AG09309 (cell line): ENCODE measurements at regions not wholly inside any gene's neighbourhood (a gene's known extent, or its start where the extent isn't known, plus 50 kb on each side); places are given as distances from the start of the nearest gene placed in this dataset.

Source experiments
- DNase-seq: peaks from one replicate; pipeline ENCODE4 v3.0.0-alpha.2; 2010; ENCODE audit warnings: low read depth
- H3K4me3 ChIP-seq: 2 replicates; pipeline ENCODE4 v1.5.1; 2011; ENCODE audit warnings: mild to moderate bottlenecking, low read depth, low read length, moderate library complexity; ENCODE audit not compliant: control insufficient read depth
- TF ChIP-seq, protein P1 (sequence below): IDR thresholded peaks from 2 replicates; pipeline ENCODE4 v1.5.1; 2011; ENCODE audit warnings: mild to moderate bottlenecking, low read depth, low read length, inconsistent platforms; ENCODE audit not compliant: insufficient read depth, control insufficient read depth; ENCODE audit errors: missing control alignments

- H3K4me3 ChIP-seq = no peak overlapping the region
- no peak for DNase-seq
- TF ChIP-seq, protein P1, sequence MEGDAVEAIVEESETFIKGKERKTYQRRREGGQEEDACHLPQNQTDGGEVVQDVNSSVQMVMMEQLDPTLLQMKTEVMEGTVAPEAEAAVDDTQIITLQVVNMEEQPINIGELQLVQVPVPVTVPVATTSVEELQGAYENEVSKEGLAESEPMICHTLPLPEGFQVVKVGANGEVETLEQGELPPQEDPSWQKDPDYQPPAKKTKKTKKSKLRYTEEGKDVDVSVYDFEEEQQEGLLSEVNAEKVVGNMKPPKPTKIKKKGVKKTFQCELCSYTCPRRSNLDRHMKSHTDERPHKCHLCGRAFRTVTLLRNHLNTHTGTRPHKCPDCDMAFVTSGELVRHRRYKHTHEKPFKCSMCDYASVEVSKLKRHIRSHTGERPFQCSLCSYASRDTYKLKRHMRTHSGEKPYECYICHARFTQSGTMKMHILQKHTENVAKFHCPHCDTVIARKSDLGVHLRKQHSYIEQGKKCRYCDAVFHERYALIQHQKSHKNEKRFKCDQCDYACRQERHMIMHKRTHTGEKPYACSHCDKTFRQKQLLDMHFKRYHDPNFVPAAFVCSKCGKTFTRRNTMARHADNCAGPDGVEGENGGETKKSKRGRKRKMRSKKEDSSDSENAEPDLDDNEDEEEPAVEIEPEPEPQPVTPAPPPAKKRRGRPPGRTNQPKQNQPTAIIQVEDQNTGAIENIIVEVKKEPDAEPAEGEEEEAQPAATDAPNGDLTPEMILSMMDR = no peak
Observed at GRCh38 chr4:27398631-27399310, 538.1 kb downstream of the STIM2 start.

DNA sequence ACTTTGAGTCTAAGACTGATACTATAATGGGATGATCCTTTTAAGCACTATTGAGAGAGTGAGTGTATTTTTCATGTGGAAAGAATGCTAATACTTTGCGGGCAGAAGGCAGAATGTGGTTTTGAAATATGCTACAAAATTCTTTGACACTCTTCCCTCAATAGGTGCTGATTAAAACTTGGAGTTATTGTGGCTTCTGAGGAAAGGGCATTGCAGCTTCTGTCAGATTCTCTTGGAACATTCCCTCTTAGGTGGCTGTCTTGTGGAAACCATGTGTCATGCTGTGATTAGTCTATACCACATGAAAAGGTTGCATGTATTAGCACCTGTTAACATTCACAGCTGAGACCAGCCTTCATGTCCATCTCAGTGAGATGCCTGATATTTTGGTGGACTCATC, 547.0 kb downstream of the STIM2 start:
- TF ChIP-seq, protein P1 = no peak
- no peak overlapping the region for H3K4me3 ChIP-seq
- DNase-seq = no peak

DNA sequence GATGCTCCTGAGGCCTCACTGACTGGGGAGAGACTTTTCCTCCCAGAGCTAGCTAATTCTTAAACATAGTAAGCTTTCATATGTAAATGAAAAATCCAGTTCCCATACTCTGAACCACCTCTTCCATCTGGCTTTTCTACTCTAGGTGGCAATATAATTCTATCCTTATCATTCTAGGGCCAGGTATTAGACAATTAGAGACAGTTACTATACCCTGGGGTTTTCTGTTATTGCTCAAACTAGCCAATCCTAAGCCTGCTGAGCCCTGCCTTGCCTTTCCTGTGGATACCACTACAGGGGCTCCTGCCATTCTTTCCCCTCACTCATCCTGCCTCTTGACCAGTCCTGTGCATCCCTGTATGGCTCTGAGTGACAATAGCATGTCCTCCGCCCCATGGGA, 552.0 kb downstream of the STIM2 start:
- DNase-seq = no peak
- H3K4me3 ChIP-seq = no peak overlapping the region

DNA sequence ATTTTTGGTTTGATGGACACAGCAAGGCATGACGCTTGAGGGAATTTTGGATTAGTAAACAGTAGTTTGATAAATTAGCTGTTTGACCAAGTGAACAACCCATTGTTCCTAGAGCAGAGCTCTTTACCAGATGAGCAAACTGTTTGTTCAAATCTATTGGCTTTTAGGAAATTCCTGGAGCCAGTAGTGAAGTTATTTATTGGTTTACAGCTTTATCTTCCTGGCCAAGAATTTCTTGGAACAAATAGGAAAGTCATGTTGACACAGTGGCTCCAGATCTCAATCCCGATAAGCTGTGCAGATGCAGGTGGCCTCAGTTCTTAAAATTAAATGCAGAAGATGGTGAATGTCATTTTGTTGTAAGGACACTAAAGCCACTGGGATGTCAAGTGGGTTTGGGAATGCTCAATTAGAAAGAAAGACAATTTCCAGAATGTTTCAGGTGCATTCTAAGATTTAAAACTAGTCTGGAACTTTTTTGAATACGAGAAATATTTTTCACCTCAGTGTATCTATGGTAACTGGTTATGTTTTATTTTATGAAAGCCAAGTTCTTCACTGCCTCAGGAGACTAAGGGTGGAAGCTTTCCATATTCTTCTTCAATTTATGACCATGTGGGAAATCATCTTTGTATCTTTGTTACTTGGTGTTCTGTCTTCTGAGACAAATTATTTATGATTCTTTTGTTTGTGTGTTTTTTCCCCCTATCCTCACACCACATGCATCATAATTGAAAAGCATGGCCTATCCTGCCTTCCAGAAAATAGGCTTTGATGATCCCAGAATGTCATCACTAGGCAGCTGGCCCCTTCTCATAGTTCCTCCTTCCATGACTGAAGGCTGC, 554.5 kb downstream of the STIM2 start:
- H3K4me3 ChIP-seq = no peak overlapping the region
- no peak for DNase-seq
- TF ChIP-seq, protein P1 = no peak

More for the DNA sequence above, 552.0 kb downstream of the STIM2 start:
- TF ChIP-seq, protein P1 = no peak

DNA sequence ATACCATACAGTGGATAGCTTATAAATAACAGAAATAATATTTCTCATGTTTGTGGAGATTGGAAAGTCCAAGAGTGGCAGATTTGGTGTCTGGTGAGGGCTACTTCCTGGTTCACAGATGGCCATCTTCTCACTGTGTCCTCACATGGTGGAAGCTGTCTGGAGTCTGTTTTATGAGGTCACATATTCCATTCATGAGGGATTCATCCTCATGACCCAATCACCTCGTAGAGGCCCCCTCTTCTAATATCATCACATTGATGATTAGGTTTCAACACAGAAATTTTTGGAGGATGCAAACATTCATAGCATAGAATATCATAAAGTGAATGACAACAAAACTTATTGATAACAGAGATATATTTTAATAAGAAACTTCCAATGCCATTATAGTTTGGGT, 568.0 kb downstream of the STIM2 start:
- TF ChIP-seq, protein P1 = no peak
- no peak for DNase-seq

GRCh38 chr4:27429364-27429871, 568.8 kb downstream of the STIM2 start:
- no peak overlapping the region for H3K4me3 ChIP-seq
- no peak for DNase-seq
- TF ChIP-seq, protein P1 = no peak

More for the DNA sequence above, 568.0 kb downstream of the STIM2 start:
- no peak overlapping the region for H3K4me3 ChIP-seq
